Keratinocyte (primary cell): ENCODE measurements at regions not wholly inside any gene's neighbourhood (a gene's known extent, or its start where the extent isn't known, plus 50 kb on each side); places are given as distances from the start of the nearest gene placed in this dataset.

Source experiments
- DNase-seq: peaks from one replicate; pipeline ENCODE4 v3.0.0-alpha.2; 2011; ENCODE audit warnings: low read depth, missing footprints, low spot score
- FAIRE-seq: peaks from 2 replicates; lab custom pipeline; 2011; peaks lifted over from hg19 to GRCh38; lab: Jason Lieb, UNC
- H2AFZ ChIP-seq: 2 replicates; pipeline ENCODE4 v1.6.0; 2012; ENCODE audit warnings: low read length, control low read depth, inconsistent platforms; ENCODE audit not compliant: control insufficient read depth
- H3K27ac ChIP-seq: 2 replicates; pipeline ENCODE4 v1.5.1; 2011; ENCODE audit warnings: low read length; ENCODE audit not compliant: control insufficient read depth, insufficient read depth
- H3K27me3 ChIP-seq: 3 replicates; pipeline ENCODE4 v1.6.0; 2011; ENCODE audit warnings: low read length; ENCODE audit not compliant: control insufficient read depth, insufficient read depth; ENCODE audit errors: extremely low read depth
- H3K36me3 ChIP-seq, 2 experiments: 2 replicates in 1 of 2; 3 replicates in 1 of 2; pipeline ENCODE4 v1.5.1; 2011; ENCODE audit warnings: low read length in 2 of 2, mild to moderate bottlenecking in 1 of 2; ENCODE audit not compliant: control insufficient read depth in 2 of 2, insufficient read depth in 2 of 2; ENCODE audit errors: extremely low read depth in 1 of 2
- H3K4me1 ChIP-seq: 3 replicates; pipeline ENCODE4 v1.5.1; 2011; ENCODE audit warnings: low read length; ENCODE audit not compliant: control insufficient read depth, insufficient read depth; ENCODE audit errors: extremely low read depth
- H3K4me2 ChIP-seq: 3 replicates; pipeline ENCODE4 v1.6.0; 2011; ENCODE audit warnings: low read depth, low read length; ENCODE audit not compliant: control insufficient read depth, insufficient read depth; ENCODE audit errors: extremely low read depth
- H3K4me3 ChIP-seq, 3 experiments: fragments of 200-600 bp in 1 of 3; sonication (generic) in 1 of 3; 2 replicates in 2 of 3; 3 replicates in 1 of 3; pipeline ENCODE4 v1.5.1; 2011 to 2016; ENCODE audit warnings: low read length in 3 of 3, mild to moderate bottlenecking in 3 of 3, control low read depth in 2 of 3, inconsistent platforms in 1 of 3, low read depth in 1 of 3, mixed read lengths in 1 of 3, mixed run types in 1 of 3, moderate library complexity in 1 of 3; ENCODE audit not compliant: control insufficient read depth in 2 of 3, insufficient read depth in 2 of 3; ENCODE audit errors: extremely low read depth in 1 of 3
- H3K79me2 ChIP-seq: 2 replicates; pipeline ENCODE4 v1.6.0; 2012; ENCODE audit warnings: low read length; ENCODE audit not compliant: control insufficient read depth, insufficient read depth
- H3K9ac ChIP-seq: 3 replicates; pipeline ENCODE4 v1.6.0; 2011; ENCODE audit warnings: low read length; ENCODE audit not compliant: control insufficient read depth, insufficient read depth; ENCODE audit errors: extremely low read depth
- H3K9me1 ChIP-seq: 3 replicates; pipeline ENCODE4 v1.6.0; 2011; ENCODE audit warnings: low read length; ENCODE audit not compliant: control insufficient read depth, insufficient read depth; ENCODE audit errors: extremely low read depth
- H3K9me3 ChIP-seq: 2 replicates; pipeline ENCODE4 v1.5.1; 2012; ENCODE audit warnings: low read depth, low read length; ENCODE audit not compliant: control insufficient read depth
- H4K20me1 ChIP-seq: 3 replicates; pipeline ENCODE4 v1.6.0; 2011; ENCODE audit warnings: low read length; ENCODE audit not compliant: control insufficient read depth, insufficient read depth; ENCODE audit errors: extremely low read depth
- CTCF ChIP-seq, 3 experiments: IDR thresholded peaks in 1 of 3; conservative IDR thresholded peaks in 1 of 3; optimal IDR thresholded peaks in 1 of 3; 2 replicates in 2 of 3; 3 replicates in 1 of 3; pipeline versions ENCODE3 to v1.5.1; 2011; ENCODE audit warnings: low read length in 3 of 3, mild to moderate bottlenecking in 3 of 3, moderate library complexity in 2 of 3, control low read depth in 1 of 3, inconsistent platforms in 1 of 3; ENCODE audit not compliant: insufficient read depth in 2 of 3; ENCODE audit errors: extremely low read depth in 1 of 3
- EZH2 ChIP-seq: IDR thresholded peaks from one replicate; pipeline ENCODE4 v1.6.1; 2012; ENCODE audit warnings: inconsistent platforms, mild to moderate bottlenecking, low read length, moderate library complexity
- dilution Hi-C: fragments of 300-500 bp; cut with MboI; formaldehyde crosslinking; loops from one replicate; pipeline ENCODE4 v1.7.0; 2020; ENCODE audit warnings: low sequenced_read_pairs; ENCODE audit not compliant: extremely low pct_ligation_motif_present

DNA sequence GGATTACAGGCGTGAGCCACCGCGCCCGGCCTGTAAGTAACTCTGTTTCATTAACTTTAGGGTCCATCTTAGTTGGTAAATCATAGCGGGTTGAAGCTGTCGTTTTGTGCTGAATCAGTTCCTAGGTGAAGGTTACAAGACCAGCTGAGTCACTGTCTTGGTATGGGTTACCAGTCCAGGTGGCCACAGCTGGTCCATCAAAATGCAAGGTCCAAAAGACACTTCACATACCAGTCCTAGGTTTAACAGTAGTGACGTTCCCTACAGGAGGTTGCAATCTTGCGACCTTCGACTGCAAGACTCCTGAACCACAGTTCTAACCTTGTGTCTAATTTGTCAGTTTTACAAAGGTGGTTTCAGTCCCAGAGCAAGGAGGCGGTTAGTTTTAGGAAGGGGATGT lies 160.1 kb upstream of the ATP10A start:
- Histone ChIP-seq H3K79me2 (no peaks in the 10 kb centered on the region), H3K9me3 (no peaks in the 10 kb centered on the region), H3K9ac (no peak overlapping the region), H3K36me3 (no peaks in the 10 kb centered on the region), H4K20me1 (no peaks in the 10 kb centered on the region), H3K4me2 (no peak overlapping the region), H3K4me1 (no peaks in the 10 kb centered on the region), H3K27ac (no peak overlapping the region), H3K9me1 (no peaks in the 10 kb centered on the region), H2AFZ (no peak overlapping the region), H3K4me3 (no peak overlapping the region), H3K27me3 (no peaks in the 10 kb centered on the region)
- dilution Hi-C loops: no loop called here
- DNase-seq (no peak), FAIRE-seq (no peak)
- no peak for TF ChIP-seq CTCF (optimal IDR thresholded peaks at IDR 0.05 in 1 of 3, IDR thresholded peaks at IDR 0.05 in 1 of 3, conservative IDR thresholded peaks at IDR 0.05 in 1 of 3; ENCODE audit: extremely low read depth in 1 of 3, insufficient read depth in 2 of 3, low read length in 3 of 3)
- no peak for TF ChIP-seq EZH2

DNA sequence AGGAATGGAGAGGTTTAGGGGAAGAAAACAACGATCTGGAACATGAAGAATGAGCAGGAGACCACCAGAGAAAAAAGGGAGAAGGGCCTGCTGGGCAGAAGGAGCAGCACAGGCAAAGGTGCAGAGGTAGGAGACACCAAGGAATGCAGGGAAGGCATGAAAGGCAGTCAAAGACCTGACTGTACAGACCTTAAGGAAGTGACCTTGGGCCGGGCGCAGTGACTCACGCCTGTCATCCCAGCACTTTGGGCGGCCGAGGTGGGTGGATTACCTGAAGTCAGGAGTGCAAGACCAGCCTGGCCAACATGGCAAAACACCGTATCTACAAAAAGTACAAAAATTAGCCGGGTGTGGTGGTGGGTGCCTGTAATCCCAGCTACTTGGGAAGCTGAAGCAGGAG lies 157.7 kb upstream of the ATP10A start:
- FAIRE-seq (no peak), DNase-seq (no peak)
- no peaks in the 10 kb centered on the region for H3K27me3 ChIP-seq
- H3K4me3 ChIP-seq: no peak overlapping the region
- no peaks in the 10 kb centered on the region for H3K4me1 ChIP-seq
- H4K20me1 ChIP-seq: no peaks in the 10 kb centered on the region
- no peak overlapping the region for H3K9ac ChIP-seq
- H3K9me1 ChIP-seq: no peaks in the 10 kb centered on the region
- no peaks in the 10 kb centered on the region for H3K9me3 ChIP-seq
- no peaks in the 10 kb centered on the region for H3K79me2 ChIP-seq
- no peak for TF ChIP-seq EZH2
- TF ChIP-seq CTCF (optimal IDR thresholded peaks at IDR 0.05 in 1 of 3, IDR thresholded peaks at IDR 0.05 in 1 of 3, conservative IDR thresholded peaks at IDR 0.05 in 1 of 3; ENCODE audit: extremely low read depth in 1 of 3, insufficient read depth in 2 of 3, low read length in 3 of 3): no peak
- H2AFZ ChIP-seq: no peak overlapping the region
- H3K27ac ChIP-seq: no peak overlapping the region
- H3K36me3 ChIP-seq: no peaks in the 10 kb centered on the region
- no peak overlapping the region for H3K4me2 ChIP-seq
- dilution Hi-C loops: no loop called here
